Neural cell (in vitro differentiated cells): ENCODE measurements at regions not wholly inside any gene's neighbourhood (a gene's known extent, or its start where the extent isn't known, plus 50 kb on each side); places are given as distances from the start of the nearest gene placed in this dataset.
A peak's percentile ranks its signal among the peaks of the same experiment; 100 is the strongest.

ENCODE experiments used
- EP300 ChIP-seq: fragments of 450-650 bp; conservative IDR thresholded peaks from 2 replicates; pipeline ENCODE4 v1.6.1; 2014; ENCODE audit warnings: antibody characterized with exemption, mild to moderate bottlenecking, moderate library complexity; ENCODE audit not compliant: poor library complexity, severe bottlenecking
- EZH2 ChIP-seq: fragments of 200-600, 300-800 bp; shearing (Covaris generic), sonication (generic); IDR thresholded peaks from 2 replicates; pipeline ENCODE4 v1.6.1; 2014; ENCODE audit warnings: antibody characterized with exemption, low read length, borderline replicate concordance, mild to moderate bottlenecking; ENCODE audit not compliant: insufficient read depth, poor library complexity, severe bottlenecking
- MXI1 ChIP-seq: fragments of 450-650 bp; conservative IDR thresholded peaks from 2 replicates; pipeline ENCODE4 v1.6.1; 2014; ENCODE audit warnings: antibody characterized with exemption, mild to moderate bottlenecking; ENCODE audit not compliant: poor library complexity, severe bottlenecking
- POLR2AphosphoS5 ChIP-seq: IDR thresholded peaks from 2 replicates; pipeline ENCODE4 v1.6.1; 2012
- TF ChIP-seq, protein P1 (sequence below): fragments of 450-650 bp; IDR thresholded peaks from 2 replicates; pipeline ENCODE4 v1.5.1; 2014; ENCODE audit warnings: antibody characterized with exemption, mild to moderate bottlenecking, moderate library complexity; ENCODE audit not compliant: poor library complexity, severe bottlenecking
- TF ChIP-seq, protein P2 (sequence below): IDR thresholded peaks from 2 replicates; pipeline ENCODE4 v1.6.1; 2012; ENCODE audit warnings: borderline replicate concordance

DNA sequence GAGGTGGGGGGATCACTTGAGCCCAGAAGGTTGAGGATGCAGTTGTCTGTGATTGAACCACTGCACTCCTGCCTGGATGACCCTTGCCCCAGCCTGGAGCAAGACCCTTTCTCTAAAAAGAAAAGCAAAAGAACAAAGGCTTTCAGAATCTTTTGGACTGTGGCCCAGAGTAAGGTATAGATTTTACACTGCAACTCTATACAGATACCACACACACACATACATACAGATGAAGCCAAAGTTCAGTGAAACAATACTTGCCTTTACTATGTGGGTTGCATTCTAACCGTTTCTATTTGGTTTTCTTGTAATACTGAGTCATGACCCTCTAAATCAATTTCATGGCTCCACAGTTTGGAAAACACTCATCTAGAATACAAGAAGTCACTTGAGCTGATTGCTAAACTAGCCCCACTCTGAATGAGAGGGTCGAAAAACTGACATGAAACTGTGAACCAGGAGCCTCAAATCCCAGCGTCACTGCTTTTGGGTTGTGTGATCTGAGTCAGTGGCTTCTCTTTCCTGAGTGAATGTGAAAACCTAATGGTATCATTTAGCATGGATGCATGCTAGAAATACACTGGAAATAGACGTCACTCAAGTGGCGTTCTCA is 756.1 kb downstream of the UQCRFS1 start:
- TF ChIP-seq EZH2 (no peak), MXI1 (no peak), EP300 (no peak), POLR2AphosphoS5 (no peak)
- TF ChIP-seq, protein P1, sequence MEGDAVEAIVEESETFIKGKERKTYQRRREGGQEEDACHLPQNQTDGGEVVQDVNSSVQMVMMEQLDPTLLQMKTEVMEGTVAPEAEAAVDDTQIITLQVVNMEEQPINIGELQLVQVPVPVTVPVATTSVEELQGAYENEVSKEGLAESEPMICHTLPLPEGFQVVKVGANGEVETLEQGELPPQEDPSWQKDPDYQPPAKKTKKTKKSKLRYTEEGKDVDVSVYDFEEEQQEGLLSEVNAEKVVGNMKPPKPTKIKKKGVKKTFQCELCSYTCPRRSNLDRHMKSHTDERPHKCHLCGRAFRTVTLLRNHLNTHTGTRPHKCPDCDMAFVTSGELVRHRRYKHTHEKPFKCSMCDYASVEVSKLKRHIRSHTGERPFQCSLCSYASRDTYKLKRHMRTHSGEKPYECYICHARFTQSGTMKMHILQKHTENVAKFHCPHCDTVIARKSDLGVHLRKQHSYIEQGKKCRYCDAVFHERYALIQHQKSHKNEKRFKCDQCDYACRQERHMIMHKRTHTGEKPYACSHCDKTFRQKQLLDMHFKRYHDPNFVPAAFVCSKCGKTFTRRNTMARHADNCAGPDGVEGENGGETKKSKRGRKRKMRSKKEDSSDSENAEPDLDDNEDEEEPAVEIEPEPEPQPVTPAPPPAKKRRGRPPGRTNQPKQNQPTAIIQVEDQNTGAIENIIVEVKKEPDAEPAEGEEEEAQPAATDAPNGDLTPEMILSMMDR: no peak
- TF ChIP-seq, protein P2, sequence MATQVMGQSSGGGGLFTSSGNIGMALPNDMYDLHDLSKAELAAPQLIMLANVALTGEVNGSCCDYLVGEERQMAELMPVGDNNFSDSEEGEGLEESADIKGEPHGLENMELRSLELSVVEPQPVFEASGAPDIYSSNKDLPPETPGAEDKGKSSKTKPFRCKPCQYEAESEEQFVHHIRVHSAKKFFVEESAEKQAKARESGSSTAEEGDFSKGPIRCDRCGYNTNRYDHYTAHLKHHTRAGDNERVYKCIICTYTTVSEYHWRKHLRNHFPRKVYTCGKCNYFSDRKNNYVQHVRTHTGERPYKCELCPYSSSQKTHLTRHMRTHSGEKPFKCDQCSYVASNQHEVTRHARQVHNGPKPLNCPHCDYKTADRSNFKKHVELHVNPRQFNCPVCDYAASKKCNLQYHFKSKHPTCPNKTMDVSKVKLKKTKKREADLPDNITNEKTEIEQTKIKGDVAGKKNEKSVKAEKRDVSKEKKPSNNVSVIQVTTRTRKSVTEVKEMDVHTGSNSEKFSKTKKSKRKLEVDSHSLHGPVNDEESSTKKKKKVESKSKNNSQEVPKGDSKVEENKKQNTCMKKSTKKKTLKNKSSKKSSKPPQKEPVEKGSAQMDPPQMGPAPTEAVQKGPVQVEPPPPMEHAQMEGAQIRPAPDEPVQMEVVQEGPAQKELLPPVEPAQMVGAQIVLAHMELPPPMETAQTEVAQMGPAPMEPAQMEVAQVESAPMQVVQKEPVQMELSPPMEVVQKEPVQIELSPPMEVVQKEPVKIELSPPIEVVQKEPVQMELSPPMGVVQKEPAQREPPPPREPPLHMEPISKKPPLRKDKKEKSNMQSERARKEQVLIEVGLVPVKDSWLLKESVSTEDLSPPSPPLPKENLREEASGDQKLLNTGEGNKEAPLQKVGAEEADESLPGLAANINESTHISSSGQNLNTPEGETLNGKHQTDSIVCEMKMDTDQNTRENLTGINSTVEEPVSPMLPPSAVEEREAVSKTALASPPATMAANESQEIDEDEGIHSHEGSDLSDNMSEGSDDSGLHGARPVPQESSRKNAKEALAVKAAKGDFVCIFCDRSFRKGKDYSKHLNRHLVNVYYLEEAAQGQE: peak; percentile 38
